ENCODE measurements at regions not wholly inside any gene's neighbourhood (a gene's known extent, or its start where the extent isn't known, plus 50 kb on each side); places are given as distances from the start of the nearest gene placed in this dataset.

DNA sequence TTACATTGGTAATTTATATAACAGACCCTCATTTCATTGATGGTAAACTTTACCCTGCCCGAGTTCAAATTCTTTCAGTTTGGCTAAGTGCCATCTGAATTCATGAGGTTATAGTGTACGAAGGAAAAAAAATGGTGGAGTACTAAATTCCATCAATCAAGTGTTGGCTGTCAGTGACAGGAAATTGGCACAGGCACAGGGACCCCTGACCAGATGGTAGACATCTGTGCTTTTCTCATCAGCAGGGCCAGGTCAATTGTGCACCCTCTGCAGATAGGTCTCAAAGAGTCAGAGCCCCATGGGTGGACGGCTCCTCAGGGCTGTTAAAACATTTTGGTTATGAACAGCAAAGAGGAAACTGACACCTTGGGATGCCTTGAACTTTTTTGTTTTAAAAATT, 439.2 kb downstream of the SETBP1 start:
- no peak for DNase-seq

DNA sequence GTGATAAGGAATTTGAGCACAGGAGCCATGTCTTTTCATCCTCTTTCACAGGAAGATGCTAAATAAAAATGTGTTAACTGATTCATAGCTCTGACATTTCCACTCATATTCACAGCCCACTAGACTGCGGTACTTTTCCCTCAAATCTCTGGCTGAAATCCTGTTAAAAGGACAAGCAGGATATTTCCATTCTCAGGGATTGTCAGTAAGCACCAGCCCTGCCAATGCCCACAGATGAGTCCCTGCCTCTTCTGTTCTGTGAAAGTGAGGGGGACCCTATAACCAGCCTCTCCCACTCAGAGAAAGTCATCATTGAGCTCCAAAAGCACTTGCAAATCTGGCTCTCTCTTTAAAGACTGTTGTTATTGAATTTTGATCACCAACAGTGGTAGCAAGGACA, 440.5 kb downstream of the SETBP1 start:
- no peak for DNase-seq

DNA sequence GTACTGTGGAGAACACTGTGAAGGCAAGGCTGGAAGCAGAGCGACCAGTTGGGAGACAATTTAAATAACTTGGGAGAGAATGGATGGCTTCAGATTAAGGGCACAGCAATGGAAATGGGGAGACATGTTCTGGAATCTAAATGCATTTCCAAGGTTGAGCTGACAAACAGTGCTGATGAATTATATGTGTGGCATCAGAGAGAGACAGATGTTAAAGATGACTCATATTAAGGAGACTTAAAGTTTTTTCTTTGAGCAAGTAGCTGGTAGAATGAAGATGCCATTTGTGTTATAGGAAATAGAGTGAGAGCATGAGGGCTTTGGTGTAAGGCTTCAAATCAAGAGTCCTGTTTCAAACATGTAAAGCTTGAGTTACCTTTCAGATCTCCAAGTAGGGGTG, 441.8 kb downstream of the SETBP1 start:
- no peak for DNase-seq

GRCh38 chr18:45127405-45127804, 446.7 kb downstream of the SETBP1 start:
- no peak for DNase-seq

- DNase-seq: no peak
These were observed 452.6 kb downstream of the SETBP1 start for GRCh38 chr18:45133276-45133675.

GRCh38 chr18:45136381-45137086, 455.8 kb downstream of the SETBP1 start:
- no peak for DNase-seq

DNA sequence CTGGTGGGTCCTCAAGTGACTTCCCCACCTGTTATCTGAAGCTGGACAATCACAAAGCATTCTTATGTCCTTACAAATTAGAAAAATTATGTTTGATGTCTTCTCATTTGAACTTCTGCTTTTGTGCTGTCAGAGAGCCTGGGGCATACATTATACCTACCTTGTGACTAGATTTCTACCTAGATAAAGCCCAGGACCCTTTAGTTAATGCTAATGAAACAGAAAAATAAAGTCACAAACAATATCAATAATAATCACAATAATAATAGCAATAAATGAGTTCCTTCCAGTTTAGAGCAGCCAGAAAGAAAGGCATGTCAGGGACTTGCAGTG, 456.4 kb downstream of the SETBP1 start:
- no peak for DNase-seq

DNA sequence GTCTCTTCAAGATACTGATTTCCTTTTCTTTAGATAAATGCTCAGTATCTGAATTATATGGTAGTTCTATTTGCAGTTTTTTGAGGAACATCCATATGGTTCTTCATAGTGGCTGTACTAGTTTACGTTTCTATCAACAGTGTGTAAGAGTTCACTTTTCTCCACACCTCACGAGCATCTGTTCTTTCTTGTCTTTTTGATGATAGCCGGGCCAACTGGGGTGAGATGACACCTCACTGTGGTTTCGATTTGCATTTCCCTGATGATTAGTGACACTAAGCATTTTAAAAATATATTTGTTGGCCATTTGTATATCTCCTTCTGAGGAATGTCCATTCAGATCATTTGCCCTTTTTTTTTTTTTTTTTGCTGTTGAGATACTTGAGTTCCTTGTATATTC, 458.8 kb downstream of the SETBP1 start:
- no peak for DNase-seq

- DNase-seq: no peak
These were observed 462.2 kb downstream of the SETBP1 start for GRCh38 chr18:45142868-45143267.

DNA sequence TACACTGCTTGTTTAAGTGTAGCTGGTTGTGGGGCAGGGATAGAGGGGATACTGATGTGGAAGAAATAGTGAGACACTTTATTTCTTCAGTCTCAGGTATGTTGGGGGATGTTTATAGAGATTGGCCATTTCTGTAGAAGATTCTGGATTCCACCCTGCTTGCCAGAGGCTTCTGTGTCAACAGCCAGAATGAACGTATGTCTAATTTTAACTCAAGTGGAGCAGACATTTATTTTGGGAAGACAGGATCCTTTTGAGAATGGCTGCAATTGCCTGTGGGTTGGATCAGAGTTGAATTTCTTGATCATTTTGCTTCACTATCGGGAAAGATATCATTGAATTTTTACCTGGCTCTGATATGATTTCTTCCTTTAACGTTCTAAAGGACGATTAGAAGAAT, 465.6 kb upstream of the SLC14A2 start:
- DNase-seq: no peak

GRCh38 chr18:45151645-45152044, 463.6 kb upstream of the SLC14A2 start:
- DNase-seq: no peak

DNA sequence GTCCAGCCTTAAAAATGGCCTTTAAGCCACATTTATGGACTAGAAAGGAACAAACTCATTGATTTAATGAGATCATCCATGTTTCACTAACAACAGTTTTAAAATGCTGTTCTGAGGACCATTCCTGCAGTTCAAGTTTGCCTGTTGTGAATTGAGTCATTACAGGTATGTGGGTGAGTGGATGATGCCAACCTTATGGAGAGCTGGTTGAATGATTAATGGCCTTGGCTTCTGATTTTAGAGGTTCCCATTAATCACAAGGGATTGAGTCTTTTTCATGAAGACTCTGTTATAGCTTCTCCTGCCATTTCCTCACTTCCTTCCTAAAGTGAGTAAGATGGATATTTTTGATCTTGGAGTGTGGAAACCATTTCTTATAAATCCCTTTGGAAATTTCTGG, 459.8 kb upstream of the SLC14A2 start:
- no peak for DNase-seq

DNA sequence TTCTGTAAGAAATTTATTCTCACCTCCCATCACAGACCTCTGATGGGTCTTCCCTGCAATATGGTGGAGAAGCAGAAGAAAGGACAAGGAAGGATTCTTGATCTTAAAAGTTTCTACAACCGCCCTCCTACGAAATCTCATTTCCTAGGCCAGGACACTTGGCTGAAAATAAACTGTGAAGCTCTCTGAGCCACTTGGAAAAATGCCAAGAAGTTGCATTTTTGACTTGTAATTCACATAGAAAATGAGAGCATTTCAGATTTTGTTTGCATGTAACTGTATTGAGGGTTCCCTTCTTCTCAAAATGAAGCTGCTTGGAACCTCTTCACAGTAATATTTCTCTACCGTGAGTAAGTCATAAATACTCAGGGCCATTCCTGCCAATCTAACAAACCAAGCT, 458.3 kb upstream of the SLC14A2 start:
- DNase-seq: no peak

DNA sequence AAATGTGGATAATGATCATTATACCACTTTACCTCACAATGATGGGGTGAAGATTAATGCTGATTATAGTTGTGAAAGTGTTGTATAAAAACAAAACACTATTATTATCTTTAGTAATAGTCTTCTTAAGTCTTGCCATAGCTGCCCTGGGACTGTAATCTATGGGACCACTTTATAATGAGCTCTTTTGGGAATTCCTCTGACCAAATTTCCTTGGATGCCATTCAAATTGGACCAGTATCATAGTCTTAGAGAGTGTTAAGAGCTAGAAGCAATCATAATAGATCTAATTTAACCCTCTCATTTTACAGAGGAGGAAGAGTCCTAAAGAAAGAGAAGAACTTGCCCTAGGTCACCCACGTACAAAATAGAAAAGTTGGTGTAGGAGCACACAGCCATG, 457.7 kb upstream of the SLC14A2 start:
- DNase-seq: no peak

DNA sequence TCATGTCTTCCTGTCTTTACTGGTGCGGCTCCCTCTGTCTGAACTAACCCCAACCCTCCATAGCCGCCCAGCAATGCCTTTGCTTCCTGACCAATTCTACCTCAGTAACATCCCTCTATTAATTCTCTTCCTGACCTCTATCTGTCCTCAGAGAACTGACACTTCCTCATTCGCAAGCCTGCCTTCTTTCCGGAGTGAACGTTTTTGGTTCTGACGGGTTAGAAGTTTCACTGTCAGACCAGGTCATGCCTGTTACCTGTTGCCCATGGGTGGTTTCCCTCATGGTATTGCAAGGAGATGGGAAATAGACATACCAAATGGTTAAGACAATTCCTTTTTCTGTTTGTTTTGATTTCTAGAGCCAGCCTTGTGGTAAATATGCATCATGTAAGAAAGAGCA, 453.4 kb upstream of the SLC14A2 start:
- no peak for DNase-seq

DNA sequence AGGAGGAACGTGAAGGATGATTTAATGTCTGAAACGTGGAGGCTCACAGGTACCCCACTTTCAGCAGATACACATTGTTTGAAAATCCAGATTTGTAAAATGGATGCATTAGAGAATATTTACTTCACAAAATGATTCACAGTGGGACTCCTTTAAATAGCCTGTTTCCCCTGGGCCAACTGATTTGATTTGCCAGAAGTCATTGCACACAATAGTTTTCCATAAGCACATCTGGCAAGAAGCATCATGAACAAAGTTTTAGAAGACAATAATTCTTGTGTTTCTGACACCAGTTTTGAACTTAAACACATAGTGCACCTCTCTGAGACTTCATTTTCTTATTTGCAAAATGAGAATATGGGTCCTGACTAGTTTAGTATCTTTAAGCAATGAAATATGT, 451.4 kb upstream of the SLC14A2 start:
- DNase-seq: no peak

GRCh38 chr18:45164551-45164950, 450.7 kb upstream of the SLC14A2 start:
- DNase-seq: no peak

DNA sequence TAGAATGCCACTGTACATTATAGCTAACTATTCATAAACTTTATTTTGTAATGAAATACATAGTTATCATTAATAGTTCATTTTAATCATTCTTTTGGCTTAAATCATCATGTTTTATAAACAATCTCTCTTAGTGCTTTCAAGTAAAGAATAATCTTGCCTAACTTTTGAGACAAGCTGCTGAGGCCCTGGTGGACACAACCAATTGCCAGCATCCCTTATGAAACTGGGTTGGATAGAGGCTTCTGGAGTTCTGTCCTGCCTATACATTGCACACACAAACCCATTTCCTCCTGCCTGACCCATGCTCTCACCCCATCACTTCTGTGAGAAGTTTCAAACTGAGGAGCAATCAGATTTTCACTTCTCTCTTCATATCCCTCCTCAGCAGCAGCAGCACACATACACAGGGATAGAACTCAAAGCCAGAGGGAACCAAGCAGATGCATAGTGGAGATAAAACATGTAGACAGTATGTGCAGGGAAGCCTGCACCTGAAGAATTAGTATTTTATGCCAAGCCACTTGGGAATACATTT, 450.0 kb upstream of the SLC14A2 start:
- no peak for DNase-seq

- no peak for DNase-seq
These were observed 449.4 kb upstream of the SLC14A2 start for GRCh38 chr18:45165871-45166270.

DNA sequence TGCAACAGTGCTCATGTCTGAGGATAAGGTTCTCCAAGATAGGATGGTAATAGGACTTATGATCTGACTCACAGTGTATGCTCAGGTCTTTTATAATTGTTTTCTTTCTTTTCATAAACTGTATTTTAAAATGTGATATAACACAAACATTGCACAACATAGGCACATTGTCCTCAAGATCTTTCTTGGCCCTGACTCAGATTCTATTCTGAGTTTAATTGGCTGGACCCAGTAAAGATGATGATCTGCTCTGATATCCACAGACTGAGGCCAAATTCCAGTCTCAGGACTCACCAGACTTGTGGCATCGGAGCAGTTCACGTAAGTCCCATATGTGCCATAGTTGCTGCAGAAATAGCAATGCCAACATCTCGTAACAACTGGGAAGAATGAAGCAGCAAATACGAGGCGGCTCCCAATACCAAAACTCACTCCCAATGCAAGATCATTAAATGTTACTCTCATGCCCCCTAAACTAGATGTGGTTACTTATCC, 448.9 kb upstream of the SLC14A2 start:
- DNase-seq: no peak

DNA sequence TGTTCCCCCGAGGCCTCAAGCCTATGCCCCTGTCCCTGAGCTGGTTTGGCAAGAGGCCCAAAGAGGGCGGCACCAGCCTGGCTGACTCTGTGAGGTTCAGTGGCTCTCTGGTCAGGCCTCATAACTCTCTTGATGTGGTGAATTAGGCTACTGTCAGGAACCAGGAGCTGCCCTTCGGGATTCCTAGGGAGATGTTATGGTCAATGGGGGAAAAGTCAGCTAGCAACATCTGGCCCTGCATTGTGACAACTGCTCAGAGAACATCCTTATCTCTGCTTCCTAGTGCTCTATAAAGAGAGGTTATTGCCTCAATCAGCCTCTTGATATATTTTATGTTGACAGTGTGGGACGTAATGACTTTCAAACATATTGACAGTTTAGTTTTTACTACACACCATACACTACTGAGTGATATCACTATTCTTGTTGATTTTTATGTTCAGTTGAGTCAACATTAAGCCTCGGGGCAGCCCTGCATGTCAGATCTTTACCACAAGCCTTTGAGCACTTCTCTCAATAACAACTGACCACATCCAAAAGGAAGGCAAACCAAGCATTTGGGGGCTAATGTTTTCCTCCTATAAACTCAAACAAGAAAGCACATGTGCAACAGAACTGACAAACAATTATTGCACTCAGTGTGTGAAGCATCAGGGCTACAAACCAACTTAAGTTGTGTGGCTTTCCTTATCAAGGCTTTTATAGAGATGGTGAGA, 448.3 kb upstream of the SLC14A2 start:
- DNase-seq: no peak

DNA sequence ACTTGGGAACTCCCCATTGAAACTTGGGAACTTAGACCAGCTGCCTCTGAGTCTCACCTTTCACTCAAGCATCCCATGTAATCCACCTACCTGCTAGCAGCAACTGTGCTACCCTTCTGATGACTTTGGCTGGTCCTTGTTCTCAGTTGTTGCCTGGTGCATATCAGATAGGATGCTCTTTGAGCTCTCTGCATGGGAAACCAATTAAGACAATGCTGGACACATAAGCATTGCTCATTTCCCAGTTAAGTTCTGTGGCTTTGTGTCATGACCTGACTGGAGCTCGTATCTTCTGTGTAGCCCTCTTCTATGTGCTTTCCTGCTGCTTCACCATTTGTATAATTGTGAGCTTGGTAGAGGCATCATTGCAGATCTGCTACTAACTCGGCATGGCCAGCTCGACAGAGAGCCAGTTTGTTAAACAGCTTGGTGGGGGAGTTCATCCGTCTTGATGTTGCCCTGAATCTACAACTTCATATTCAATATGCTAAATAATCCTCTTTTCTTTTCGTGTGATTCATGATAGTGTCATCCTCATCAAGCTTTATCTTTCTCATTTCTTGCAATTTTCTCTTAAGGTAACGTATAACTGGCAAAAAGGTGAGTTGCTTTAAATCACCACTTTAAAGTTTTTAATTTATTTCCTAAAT, 447.5 kb upstream of the SLC14A2 start:
- no peak for DNase-seq

- no peak for DNase-seq
These were observed 446.2 kb upstream of the SLC14A2 start for GRCh38 chr18:45168866-45169600.
